ENCODE measurements at regions not wholly inside any gene's neighbourhood (a gene's known extent, or its start where the extent isn't known, plus 50 kb on each side); places are given as distances from the start of the nearest gene placed in this dataset.

- no peak for DNase-seq
These were observed 92.5 kb upstream of the TAS2R1 start for GRCh38 chr5:9722601-9723180.

GRCh38 chr5:9721161-9721560 is 91.0 kb upstream of the TAS2R1 start:
- no peak for DNase-seq

- no peak for DNase-seq
These were observed 90.2 kb upstream of the TAS2R1 start for GRCh38 chr5:9720361-9720760.

GRCh38 chr5:9716838-9717281 is 86.7 kb upstream of the TAS2R1 start:
- peak; percentile 81 for DNase-seq

- DNase-seq, result peak; percentile 54
These were observed 85.8 kb upstream of the TAS2R1 start for GRCh38 chr5:9715891-9716335.

- peak; percentile 23 for DNase-seq
These were observed 83.9 kb upstream of the TAS2R1 start for GRCh38 chr5:9713959-9714586.

- peak; percentile 45 for DNase-seq
These were observed 83.2 kb upstream of the TAS2R1 start for GRCh38 chr5:9713356-9713755.

GRCh38 chr5:9712911-9713310 is 82.8 kb upstream of the TAS2R1 start:
- DNase-seq, result peak; percentile 41

GRCh38 chr5:9712506-9712905 is 82.4 kb upstream of the TAS2R1 start:
- DNase-seq, result peak; percentile 93

- no peak for DNase-seq
These were observed 79.9 kb upstream of the TAS2R1 start for GRCh38 chr5:9710069-9710468.

- DNase-seq, result no peak
These were observed 77.7 kb upstream of the TAS2R1 start for GRCh38 chr5:9707732-9708462.

GRCh38 chr5:9699681-9700080 is 69.5 kb upstream of the TAS2R1 start:
- DNase-seq, result peak; percentile 42

GRCh38 chr5:9698841-9699240 is 68.7 kb upstream of the TAS2R1 start:
- DNase-seq, result peak; percentile 2

- DNase-seq, result peak; percentile 36
These were observed 68.1 kb upstream of the TAS2R1 start for GRCh38 chr5:9698125-9698826.

GRCh38 chr5:9692576-9692975 is 62.4 kb upstream of the TAS2R1 start:
- DNase-seq, result no peak

GRCh38 chr5:9691261-9691660 is 61.1 kb upstream of the TAS2R1 start:
- no peak for DNase-seq

- DNase-seq, result no peak
These were observed 60.6 kb upstream of the TAS2R1 start for GRCh38 chr5:9690751-9691150.

GRCh38 chr5:9686216-9686615 is 56.1 kb upstream of the TAS2R1 start:
- peak; percentile 64 for DNase-seq

GRCh38 chr5:9681706-9682105 is 51.6 kb upstream of the TAS2R1 start:
- DNase-seq, result no peak

All from fibroblast of upper back skin (primary cell).